Stimulated activated CD8-positive, alpha-beta memory T cell treated with anti-CD3 and anti-CD28 coated beads, Interleukin-4, amount 100 ng/mL, for 48 hours (primary cell): ENCODE measurements at regions not wholly inside any gene's neighbourhood (a gene's known extent, or its start where the extent isn't known, plus 50 kb on each side); places are given as distances from the start of the nearest gene placed in this dataset.
"Not testable (repeated sequence)": the region's sequence is repeated elsewhere in the genome, so short reads cannot be mapped to it uniquely, and the experiment has no call there.

Experiments used
- DNase-seq: peaks from one replicate; pipeline ENCODE4 v3.0.0-alpha.2; 2020

DNA sequence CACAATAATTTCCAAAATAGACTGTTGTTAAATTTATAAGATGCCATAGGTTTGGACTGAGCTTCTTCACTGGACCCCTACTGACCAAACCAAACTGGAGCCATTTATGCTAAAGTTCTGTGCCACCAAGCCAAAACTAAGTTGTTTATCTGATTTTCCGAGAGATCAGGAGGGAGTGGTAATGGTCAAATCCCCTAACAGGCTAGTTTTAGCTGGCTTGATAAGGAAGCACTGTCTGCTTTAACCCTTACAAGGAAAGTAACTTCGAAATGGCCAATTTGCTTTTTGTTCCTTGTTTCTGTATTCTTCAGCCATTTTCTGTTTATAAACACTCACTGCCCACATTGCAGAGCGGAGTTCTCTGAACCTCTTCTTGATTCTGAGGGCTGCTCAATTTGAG lies 246.8 kb upstream of the TUT7 start:
- DNase-seq = no peak

DNA sequence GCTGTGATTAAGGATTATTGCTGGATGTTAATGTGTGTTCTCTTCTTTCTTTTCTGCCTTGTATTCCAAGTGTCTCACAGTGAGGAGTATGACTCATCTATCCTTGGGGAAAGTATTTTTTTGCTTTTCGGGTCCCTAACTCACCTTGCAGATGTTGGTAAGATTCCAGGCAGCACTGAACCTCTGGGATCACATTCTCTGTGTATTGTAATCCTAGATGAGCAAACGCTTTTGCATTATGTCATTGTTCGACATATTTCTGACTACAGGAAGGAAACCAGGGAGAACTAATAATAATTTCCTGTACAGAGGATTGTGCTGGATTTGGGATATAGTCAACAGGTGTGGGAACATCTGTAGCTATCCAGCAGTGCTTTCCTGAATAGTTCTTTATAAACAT lies 246.1 kb upstream of the TUT7 start:
- no peak for DNase-seq

DNA sequence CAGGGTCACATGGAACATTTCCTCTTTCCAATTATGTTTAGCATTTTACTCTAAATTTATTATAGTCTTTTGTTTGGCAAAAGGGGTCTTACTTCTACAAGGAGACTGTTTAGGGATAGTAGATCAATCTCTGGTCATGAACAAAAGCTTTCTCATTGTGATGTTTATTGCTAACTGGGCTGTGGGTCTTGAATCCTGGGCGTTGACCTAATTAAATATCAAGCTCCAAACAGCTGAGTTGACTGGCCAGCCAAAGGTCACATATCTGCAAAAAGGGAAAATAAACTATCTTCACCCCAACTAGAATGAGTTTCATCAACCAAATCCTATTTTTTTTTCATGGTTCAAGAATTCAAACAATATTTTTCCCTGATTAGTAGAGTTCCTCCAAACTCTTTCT lies 245.4 kb upstream of the TUT7 start:
- no peak for DNase-seq

DNA sequence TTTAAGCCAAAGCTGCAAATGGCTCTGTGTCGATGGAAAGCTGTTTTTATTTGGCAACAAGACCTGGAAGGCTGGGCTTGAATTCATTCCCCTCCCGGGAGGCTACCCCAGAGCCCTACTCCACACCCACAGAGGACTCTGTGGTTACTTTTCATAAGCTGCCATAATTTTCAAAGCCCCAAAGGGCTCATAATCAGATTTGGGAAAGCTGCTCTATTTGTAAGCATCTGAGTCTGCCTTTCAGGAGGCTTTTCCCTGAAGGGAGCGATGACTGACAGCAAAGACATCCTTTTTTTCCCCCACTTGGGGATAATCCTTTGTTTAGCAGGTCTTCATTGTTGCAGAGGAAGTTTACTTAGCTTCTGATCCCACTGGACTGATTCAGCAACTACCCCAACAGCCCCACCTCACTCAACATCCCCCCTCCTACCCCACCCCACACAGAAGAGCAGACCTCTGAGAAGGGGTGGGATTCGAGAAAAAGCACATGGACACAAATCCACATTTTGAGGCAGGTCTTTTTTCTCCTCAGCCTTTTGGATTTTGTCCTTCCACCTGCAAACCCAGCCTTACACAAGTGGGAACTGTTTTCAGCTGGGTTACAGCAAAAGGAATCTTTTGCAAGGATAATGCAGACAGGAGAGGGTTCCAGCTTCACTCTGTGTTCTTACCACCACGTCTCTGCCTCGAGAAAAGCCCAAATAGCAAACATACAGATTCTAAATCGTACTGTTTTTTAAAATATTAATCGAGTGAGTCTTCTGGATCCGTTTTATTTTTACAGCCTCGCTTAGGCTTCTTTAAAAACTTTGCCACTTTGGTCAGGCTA lies 244.4 kb upstream of the TUT7 start:
- no peak for DNase-seq

DNA sequence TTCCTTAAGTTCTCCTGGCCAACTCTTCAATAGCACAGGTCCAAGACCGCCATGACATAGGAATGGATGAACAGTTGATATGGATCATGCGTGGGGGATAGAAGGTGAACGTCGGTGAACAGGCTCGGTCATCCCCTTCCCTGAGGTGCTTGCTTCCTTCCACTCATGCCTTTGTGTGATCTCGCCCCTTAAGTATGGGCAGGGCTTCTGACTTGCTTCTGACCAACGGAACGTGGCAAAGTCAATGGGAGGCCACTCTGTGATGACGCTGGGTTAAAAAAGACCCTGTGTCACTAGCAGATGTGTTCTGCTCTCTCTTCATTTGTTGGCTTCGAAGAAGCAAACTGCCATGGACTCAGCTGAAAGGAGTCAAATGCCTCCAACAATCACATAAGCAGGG lies 240.5 kb upstream of the TUT7 start:
- DNase-seq = no peak

DNA sequence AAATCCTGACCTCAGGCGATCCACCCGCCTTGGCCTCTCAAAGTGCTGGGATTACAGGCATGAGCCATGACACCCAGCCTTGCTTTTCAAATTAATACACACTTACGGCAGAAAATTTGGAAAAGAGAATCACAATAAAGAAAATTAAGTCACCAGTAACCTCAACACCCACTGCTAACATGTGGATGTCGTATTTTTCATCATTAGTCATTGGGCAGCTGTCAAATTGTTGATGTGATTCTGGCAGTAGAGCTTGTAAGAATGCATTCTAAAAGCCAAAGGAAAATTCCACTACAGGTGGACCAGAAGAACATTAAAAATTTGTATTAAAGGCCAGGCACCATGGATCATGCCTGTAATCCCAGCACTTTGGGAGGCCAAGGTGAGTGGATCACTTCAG lies 237.3 kb upstream of the TUT7 start:
- DNase-seq = no peak

DNA sequence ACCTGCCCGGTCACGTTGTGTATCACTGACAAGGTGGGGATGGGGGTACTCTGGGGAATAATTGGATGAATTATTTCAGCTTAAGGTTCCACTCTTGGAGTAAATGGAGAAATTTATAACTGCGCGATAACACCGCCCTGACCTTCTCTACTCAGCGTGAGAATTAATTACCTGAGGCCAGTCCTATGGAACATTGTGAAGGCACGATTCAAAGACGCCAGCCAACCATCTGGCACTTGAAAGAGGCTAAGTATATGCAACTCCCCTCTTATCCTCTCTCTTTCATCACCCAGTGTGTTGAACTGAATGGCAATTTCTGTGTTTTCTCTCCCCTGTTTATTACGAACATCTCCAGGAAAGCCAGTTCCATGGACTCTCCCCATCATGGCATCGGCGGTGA lies 235.5 kb upstream of the TUT7 start:
- no peak for DNase-seq

DNA sequence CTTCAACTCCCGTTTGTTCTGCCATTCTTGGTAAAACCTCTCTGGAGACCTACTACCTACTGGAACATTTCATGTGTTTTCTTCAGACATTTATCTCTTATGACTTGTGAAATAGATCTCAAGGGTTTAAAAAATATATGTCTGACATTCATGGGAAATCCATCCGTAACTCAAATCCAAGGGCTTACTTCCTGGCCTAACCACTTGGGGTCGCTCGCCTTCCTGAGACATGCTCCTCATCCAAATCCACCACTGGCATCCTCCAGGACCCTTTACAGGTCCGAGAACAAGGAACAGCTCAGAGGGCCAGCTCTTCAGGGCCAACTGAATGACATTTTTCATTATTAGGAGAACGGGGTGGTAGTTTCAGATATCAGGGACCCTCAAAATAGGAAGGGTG lies 235.1 kb upstream of the TUT7 start:
- no peak for DNase-seq

DNA sequence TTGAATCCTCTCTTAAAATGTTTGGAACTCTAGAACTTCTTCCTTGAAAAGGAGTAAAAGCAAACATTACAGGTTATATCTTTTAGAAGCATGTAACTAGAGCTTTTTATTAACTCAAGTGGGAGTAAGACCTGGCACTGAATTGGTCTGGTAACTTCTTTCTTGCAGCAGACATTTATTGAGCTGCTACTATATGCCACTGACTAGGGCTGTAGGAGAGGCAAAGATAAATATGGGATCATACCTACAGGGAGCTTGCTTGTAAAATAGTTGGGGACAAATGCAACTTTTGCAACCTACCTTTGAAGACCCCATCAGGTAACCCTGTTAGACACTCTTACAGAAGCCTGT lies 231.9 kb upstream of the TUT7 start:
- DNase-seq = no peak

DNA sequence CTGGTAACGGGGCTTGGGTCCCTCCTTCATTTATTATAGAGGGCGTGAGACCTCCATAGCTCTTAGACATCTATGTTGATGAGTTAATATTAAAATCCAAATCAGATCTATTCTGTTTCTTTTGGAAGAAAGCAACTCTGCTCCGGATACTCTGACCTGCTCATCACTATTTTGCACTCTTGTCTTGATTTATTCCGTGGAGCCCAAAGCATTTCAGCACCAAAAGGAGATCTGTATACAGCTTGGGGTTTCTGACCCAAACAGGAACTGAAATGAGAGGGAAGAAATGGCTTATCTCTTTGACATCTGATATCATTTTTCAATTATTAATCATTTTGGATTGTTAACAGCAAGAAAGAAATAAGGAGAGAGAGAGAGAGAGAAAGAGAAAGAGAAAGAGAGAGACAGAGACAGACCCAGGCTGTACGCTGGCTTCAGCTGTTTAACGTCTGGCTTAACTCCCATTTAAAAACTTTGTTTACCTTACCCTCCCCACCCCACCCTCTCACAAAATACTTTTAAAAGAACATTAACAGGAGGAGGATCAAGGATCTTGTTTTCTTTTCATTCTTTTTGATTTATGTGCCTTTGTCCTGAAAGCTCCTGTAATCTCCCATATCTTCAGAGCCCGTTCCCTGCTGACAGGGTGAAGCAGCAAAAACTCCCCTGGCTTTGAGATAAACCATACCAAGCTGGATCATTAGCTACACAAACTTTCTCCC lies 231.4 kb upstream of the TUT7 start:
- DNase-seq = no peak

DNA sequence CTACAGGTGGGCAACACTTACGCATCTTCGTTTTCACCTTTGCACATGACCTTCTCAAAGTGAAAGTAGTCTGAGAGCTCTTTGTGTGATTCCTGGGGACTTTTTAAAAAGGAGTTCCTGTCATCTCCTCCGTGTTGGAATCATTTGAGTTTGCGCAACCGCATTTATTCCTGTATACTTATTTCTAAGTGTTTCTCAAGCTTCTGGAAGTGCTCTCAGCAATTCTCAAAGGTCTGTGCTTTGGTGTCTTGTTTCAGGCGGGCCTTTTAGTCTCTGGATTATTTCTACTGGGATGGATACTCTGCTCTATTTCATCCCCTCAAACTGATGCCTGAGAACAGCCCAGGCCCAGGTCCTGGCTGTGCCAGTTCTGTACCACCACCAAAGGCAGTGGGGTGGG lies 226.5 kb upstream of the TUT7 start:
- no peak for DNase-seq

DNA sequence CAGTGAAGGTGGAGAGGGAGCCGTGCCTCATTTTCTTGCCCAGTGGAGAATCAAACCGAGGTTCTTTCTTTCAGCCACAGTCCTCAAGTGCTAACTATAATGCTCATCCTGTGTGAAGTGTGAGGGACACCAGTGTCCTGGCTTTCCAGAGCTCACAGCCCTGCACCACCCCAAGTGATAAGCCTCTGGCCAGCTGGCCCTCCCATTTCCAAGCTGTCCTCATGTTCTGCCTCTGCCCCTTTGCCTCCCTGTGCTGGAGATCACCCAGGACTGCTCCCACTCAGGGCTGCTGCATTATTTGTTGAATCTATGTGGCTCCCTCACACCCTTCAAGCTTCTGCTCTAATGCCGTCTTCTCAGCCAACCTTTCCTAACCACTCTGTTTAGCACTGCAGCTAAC lies 224.5 kb upstream of the TUT7 start:
- no peak for DNase-seq

DNA sequence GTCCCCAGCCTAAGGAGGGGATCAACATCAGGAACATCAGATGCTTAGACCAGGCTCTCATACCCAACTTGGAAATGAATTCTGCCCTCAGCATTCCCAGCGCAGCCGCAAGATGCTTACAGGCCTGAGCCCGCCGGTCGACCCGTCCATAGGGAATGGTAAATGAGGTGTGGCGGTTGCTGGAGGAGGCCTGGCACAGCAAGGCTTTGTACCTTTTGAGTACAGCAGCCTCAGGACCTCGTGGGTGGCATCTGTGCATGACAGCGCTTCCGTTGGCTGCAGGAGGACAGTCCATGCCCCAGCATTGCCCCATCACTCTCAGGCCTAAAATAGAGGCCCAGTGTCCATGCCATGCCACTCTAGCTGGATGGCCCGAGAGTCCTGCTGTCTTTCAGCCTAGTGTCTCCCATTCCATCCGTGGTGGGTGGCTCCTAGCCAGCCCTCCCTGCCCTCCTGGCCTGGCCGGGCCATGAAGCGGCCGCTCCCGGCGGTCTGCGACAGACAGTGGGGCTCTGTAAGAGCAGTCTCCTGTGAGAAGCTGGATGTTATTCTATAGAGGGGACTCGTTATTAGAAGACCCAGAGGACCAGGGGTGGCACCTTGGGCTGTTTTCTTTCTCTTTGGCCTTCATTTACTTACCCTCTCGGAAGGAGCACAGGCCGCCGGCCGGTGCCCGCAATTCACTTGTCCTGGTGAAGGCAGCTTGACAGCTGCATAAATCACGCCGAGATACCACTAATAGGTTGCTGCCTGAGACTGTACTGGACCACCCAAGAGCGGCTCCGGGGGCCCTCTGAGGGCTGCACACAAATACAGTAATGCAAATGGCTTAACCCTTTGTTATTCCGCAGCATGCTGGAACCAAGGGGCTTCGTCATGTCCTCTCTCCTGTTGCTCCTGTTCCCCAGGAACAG lies 223.5 kb upstream of the TUT7 start:
- DNase-seq = no peak

DNA sequence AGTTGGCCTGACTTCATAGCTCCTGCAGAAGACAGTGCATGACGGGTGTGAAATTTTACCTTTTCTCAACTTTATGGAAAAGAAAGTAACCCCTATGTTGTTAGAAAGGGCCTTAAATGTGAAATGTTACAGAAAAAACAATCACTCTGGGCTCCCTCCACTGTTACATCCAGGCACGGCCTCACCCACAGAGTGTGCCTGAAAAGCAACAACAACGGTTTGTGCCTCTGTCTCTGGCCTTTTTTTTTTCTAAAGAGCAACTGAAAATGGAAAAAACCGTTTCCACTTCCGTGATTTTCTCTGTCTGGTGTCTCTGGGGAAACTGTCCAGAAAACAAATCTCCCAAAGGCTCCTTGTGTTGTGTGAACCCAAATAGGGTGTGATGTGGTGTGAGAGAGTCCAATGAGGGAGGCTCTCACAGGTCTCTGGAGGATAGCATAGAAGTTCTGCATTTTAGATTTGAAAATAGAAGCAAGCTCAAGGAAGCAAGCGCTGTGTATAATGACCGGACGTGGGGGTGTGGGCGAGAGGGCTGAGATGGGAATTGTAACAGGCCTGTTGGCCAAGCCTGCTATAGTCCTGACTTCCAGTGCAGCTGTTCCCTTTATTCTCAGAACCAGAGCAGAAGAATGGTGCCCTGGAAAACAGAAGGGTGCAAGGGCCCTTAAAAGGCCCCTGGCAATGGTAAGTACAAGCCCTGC lies 221.8 kb upstream of the TUT7 start:
- no peak for DNase-seq

DNA sequence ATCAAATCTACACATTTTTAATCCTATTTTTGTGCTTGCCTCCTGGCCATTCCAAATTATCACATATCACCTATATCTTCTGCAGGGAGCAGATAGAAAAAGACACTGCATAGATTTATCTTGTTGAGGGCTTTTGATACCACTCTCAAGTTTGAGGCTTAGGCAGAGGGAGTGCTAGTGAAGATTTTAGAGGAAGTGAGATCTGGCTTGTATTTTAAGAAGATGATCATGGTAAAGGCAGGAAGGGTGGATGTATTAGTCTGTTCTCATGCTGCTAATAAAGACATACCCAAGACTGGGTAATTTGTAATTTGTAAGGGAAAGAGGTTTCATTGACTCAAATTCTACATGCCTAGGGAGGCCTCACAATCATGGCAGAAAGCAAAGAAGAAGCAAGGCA lies 220.9 kb upstream of the TUT7 start:
- DNase-seq = no peak

DNA sequence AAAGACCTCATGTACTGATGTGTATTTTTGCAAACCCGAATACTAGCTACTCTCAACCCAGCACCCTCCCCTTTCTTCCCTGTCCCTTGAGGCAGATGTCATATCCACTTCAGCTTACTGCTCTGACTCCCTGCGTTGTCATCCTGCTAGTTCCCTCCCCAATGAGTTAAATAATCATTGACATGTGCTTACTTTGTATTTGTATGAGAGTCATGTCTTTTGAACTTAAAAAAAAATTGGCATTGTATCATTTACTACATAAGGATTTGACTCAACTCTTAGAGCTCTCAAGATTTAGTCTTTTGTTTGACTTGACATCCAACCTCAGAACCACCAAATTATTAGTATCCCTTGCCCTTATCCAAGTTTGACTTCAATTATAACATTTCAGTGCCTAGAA lies 219.7 kb upstream of the TUT7 start:
- DNase-seq = no peak

DNA sequence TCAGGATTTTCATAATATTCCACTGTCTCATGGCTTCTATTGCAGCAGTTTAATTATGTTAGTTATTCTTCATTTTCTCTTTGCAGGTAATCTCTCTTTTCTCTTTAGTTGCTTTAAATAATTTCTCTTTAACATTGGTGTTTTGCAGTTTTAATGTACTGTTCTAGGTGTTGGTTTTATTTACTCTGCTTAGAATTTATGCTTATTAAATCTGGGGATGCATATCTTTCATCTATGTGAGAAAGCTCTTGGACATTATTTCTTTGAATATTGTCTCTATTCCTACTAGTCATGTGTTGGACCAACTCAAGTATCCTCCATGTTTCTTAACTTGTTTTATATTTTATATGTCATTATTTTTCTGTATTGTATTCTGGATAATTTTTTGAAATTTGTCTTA lies 218.7 kb upstream of the TUT7 start:
- DNase-seq = no peak

DNA sequence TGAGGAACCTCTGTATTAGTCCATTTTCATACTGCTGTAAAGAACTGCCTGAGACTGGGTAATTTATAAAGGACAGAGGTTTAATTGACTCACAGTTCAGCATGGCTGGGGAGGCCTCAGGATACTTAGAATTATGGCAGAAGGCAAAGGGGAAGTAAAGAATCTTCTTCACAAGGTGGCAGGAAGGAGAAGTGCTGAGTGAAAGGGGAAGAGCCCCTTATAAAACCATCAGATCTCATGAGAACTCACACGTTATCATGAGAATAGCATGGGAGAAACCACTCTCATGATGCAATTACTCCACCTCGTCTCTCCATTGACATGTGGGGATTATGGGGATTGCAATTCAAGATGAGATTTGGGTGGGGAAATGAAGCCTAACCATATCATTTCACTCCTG lies 211.4 kb upstream of the TUT7 start:
- DNase-seq = not testable (repeated sequence)

DNA sequence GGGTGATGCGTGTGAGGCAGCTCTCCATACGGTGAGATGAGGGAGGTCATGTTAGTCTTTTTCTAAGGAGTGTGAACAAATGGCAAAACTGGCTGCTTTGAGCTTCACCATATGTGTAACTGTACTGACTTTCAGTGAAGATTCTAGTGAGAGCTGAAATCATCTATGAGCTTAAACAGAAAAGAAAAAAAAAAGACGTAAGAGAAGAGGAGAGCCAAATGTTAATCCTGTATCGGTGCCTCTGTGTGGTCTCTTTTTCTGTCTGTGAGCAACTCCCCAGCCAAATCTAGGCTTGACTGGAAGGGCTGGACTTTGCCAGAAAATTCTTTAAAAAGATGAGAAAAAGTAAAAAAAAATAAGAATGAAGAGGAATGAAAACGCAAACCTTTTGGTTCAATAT lies 209.7 kb upstream of the TUT7 start:
- no peak for DNase-seq

DNA sequence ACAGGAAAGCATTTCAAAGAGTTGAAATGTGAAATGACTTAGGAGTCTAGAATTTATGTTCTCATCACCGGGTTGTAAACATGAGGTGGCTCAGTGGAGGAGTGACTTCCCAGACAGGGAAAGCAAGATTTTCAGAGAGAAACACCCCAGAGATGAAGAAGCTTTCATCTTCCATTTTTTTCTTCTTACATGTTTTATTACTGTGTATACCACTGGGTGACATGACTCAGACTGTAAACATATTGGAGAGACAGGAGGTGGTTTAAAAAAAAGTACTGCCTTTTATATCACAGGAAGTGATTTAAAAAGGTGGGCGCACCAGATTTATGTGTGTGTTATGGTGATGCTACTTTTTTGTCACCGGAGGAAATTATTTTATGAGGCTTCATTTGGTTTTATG lies 209.1 kb upstream of the TUT7 start:
- DNase-seq = no peak

DNA sequence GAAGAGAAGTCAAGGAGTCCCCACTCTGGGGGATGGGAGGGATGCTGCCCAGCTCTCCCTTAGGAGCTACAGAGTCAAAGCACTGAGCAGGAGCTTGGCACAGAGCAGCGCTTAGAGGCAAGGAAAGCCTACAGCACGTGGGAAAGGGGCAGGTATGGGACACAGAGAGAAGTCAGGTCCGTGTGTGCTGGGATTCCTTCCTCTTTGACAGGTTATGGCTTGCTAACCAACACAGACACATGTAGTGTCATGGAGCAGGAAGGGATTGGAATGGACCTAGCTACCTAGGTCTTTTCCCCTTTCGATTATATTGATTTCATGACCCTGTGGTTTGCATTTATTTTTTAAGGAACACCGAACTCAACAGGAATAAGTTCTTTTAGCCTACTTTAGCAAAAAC lies 208.5 kb upstream of the TUT7 start:
- DNase-seq = no peak

DNA sequence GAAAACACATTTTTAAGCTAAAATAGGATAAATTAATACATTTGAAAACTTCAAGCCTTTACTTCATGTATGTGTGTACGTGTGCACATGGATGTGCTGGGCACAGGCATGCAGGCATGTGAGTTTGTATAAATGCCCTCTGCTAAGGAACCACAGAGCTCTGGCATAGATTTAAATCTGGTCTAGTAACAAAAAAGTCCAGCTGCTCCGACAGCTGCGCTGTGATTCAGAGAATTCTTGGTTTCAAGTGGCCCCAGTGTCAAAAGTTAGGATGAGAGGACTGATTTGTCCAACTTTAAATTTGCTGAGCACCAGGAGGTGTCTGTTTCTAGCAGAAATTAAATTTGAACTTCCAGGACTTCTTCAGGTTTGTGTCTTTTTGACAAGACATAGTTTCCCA lies 203.7 kb upstream of the TUT7 start:
- DNase-seq = no peak
